NCI-H2029 treated with DMSO at 0.1 percent for 48 hours (cell line): ENCODE measurements at regions not wholly inside any gene's neighbourhood (a gene's known extent, or its start where the extent isn't known, plus 50 kb on each side); places are given as distances from the start of the nearest gene placed in this dataset.

ENCODE experiments used
- DNase-seq: peaks from one replicate; lab custom pipeline; 2025; lab: John Stamatoyannopoulos, UW

GRCh38 chr2:147550995-147551731 lies 293.7 kb upstream of the ACVR2A start:
- no peak for DNase-seq

DNA sequence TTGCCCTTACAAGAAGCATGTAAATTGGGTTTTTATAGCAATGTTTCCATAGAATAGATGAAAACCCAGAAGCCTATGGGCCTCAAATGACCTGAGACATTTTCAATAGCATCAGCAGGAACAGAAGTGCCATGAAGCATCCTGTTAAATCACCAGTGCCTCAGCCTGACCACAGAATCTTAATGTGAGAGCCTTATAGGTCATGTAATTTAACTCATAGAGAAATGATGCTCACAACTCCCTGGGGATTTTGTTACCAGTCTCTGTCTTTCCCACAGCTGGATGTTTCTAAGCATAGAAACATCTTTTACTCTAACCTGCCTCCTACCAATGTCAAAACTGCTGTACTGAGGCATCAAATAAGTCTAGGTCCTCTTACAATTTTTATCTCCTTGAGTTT lies 295.8 kb upstream of the ACVR2A start:
- DNase-seq = no peak

DNA sequence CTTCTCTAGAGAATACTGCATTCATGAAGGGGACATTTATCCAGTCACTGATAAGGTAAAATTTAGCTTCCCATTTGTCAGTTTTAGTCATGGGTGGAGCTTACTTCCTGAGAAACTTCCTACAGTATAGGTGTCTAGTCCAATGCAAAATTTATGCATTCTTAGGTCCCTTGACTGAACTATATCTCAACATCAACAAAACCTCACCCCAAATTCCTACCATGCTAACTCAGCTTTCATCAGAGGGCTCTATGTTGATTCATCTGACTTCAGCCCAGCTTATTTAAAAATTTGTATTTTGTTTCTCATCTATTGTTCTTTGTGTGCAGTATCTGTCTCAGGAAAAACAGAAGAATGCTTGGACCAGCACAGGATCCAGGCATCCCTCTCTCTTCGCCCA lies 296.4 kb upstream of the ACVR2A start:
- no peak for DNase-seq

DNA sequence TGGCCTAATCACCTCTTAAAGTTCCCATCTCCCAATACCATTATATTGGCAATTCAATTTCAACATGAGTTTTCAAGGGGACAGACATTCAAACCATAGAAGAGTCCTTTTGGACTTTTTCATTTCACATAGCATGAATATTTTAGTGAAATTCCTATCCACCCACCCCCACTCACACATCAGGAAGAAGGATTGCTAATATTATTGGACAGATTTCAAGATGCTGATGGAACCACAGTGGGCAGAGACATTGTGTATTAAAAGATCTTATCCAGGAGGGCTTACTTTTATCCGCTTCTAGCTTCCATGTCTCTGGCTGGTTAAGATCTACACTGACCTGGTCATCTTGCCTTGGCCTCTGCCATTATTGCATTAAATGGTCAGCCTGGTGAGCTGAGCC lies 297.4 kb upstream of the ACVR2A start:
- DNase-seq = no peak

GRCh38 chr2:147546109-147546508 lies 298.7 kb upstream of the ACVR2A start:
- DNase-seq = no peak

GRCh38 chr2:147543056-147543455 lies 301.8 kb upstream of the ACVR2A start:
- no peak for DNase-seq

GRCh38 chr2:147542351-147542750 lies 302.5 kb upstream of the ACVR2A start:
- no peak for DNase-seq

DNA sequence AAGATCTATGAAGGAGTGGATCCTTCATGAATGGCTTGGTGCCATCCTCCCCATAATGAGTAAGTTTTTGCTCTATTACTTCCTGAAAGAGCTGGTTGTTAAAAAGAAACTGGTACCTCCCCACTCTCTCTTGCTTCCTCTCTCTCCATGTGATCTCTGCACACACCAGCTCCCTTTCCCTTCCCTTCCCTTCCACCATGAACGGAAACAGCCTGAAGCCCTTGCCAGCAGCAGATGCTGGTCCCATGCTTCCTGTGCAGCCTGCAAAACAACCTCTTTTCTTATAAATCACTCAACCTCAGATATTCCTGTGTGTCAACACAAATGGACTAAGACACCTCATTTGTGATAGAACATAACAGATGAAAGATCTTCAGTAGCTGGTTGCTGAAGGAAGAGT lies 303.5 kb upstream of the ACVR2A start:
- no peak for DNase-seq

GRCh38 chr2:147538821-147539220 lies 306.0 kb upstream of the ACVR2A start:
- no peak for DNase-seq

- DNase-seq = no peak
Measured at GRCh38 chr2:147538088-147538487, 306.7 kb upstream of the ACVR2A start.

GRCh38 chr2:147531269-147531668 lies 313.6 kb upstream of the ACVR2A start:
- no peak for DNase-seq

DNA sequence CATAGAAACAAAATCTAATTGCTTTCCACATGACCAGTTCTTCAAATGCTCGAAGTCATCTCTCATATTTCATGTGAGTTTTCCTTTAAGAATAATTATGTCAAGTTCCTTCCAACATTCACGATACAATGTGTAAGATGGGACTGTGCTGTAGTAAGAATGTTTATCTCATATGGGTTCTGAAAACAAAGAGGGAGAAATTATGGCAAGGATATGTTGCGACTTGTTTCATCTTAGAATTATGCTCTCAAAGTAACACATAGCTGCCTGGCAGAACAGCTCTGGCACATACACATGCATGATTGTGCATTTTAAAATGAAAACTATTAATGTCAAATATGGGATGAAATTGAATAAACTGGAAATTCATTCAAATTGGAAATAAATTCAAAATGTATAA lies 314.8 kb upstream of the ACVR2A start:
- no peak for DNase-seq

- peak; percentile 95 for DNase-seq
Measured at GRCh38 chr2:147525819-147526489, 318.9 kb upstream of the ACVR2A start.

DNA sequence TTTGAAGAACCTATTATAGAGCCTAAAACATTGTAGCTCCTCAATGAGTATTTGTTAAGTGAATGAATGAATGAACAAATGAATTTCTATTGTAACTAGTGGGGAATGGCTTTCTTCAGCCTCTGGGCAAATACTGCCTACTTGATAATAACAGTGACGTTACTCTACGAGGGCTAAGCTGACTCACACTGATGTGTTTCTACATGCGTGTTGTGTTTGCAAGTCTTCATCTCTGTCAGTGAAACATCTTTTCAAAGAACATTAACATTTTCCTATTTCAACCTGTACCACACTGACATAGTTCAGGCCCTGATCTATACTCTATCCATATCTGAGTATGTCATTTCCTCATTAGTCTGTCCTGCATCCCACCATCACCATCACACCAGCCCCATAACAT lies 319.9 kb upstream of the ACVR2A start:
- no peak for DNase-seq

DNA sequence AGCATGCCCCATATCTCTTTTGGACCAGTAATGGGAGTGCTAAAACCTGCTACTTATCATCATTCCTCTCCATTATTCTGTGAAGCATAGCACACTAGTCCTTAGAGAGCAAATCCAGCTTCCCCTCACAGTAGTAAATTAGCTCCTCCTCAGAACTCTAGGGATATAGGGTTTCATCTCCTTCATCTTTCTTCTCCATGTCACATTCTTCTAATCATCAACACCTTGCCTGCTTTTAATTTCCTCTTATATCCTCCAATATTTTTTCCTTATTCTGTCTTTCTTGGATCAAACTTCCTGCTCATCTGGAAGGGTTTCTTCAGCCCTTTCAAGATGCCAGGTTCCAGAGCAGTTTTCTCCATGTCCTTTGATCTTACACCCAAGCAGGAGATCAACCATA lies 321.4 kb upstream of the ACVR2A start:
- no peak for DNase-seq

GRCh38 chr2:147521936-147522335 lies 322.9 kb upstream of the ACVR2A start:
- no peak for DNase-seq

DNA sequence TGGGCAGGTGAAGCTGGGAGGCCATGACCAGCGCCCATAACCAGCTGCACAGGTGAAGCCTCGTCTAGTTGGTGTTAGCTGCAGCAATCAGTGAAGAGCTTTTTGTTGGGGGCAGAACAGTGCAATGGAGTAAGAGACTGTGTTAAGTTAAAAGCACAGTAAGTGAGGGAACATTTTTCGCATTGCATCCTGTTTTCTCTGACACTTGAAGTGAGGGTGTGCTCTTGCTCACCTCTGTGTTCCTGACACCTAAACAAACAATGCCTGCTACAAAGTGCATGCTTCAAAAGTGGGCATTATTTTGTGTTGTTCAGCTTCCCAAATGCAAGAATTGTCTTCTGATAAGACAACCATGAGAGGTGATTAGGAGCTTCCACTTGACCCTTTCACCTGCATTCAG lies 324.0 kb upstream of the ACVR2A start:
- no peak for DNase-seq

- DNase-seq = no peak
Measured at GRCh38 chr2:147519178-147519577, 325.7 kb upstream of the ACVR2A start.

GRCh38 chr2:147515213-147515612 lies 329.6 kb upstream of the ACVR2A start:
- DNase-seq = peak; percentile 40

DNA sequence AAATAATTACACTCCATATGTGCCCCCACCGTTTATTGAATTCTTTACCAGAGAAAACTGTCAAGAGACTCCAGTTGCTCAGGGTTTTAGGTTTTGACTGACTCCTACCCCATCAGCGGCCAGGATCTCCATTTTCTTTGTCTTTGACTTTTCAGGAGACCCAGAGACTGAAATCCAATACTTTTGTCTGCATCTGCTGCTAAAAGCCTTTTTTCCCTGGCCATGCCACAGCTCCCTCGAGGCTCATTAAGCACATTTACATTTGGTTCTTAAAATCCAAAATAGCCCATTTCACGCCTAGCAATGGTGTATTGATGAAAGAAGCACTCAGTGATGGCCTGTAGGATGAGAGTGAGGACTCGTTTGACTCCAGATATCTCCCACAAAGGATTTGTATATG lies 332.6 kb upstream of the ACVR2A start:
- DNase-seq = no peak

DNA sequence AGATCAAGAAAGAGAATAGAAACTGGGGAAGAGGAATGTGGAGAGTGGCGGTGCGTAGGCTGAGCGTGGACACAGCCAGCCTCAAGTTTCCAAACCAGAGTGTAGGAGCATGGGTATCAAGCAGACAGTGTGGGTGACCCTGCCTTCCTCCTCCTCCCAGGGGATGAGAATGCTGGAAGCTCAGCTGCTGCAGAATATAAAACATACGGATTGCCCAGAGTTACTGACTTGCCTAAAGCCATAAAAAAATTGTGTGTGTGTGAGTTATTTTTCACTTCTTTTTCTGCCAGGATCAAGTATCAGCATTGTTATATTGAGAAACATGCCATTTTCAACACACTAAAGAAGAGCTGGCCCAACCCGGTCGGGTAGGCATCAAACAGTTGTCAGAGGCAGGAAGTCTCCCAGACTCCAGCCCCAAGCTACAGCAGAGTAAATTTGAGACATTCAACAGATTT lies 333.3 kb upstream of the ACVR2A start:
- no peak for DNase-seq

- no peak for DNase-seq
Measured at GRCh38 chr2:147509821-147510220, 335.0 kb upstream of the ACVR2A start.

GRCh38 chr2:147506889-147507288 lies 337.9 kb upstream of the ACVR2A start:
- DNase-seq = no peak
